BJ (cell line): ENCODE measurements at regions not wholly inside any gene's neighbourhood (a gene's known extent, or its start where the extent isn't known, plus 50 kb on each side); places are given as distances from the start of the nearest gene placed in this dataset.

Experiments
- CTCF ChIA-PET: fragments of 350-600 bp; formaldehyde crosslinking; extraction: SDS; loops from one replicate; lab custom pipeline; 2021; ENCODE audit warnings: antibody characterized with exemption, inconsistent platforms; lab: Yijun Ruan, JAX
- POLR2A ChIA-PET: fragments of 300-600 bp; sonication (Branson Sonifier 250); formaldehyde crosslinking; extraction: SDS; loops from one replicate; lab custom pipeline; 2021; ENCODE audit warnings: antibody characterized with exemption; lab: Charles Lee
- DNase-seq: peaks from one replicate; pipeline ENCODE4 v3.0.0-alpha.2; 2011; ENCODE audit warnings: low read depth
- H3K27me3 ChIP-seq: 2 replicates; pipeline ENCODE4 v1.6.0; 2011; ENCODE audit warnings: low read length; ENCODE audit not compliant: control insufficient read depth, insufficient read depth
- H3K36me3 ChIP-seq: 2 replicates; pipeline ENCODE4 v1.5.1; 2011; ENCODE audit warnings: low read length; ENCODE audit not compliant: control insufficient read depth, insufficient read depth
- H3K4me3 ChIP-seq: 2 replicates; pipeline ENCODE4 v1.5.1; 2011; ENCODE audit warnings: low read depth, mild to moderate bottlenecking, control low read depth, low read length
- TF ChIP-seq, protein P1 (sequence below): IDR thresholded peaks from 2 replicates; pipeline ENCODE4 v1.5.1; 2011; ENCODE audit warnings: low read depth, mild to moderate bottlenecking, control low read depth, inconsistent platforms, low read length, moderate library complexity; ENCODE audit not compliant: insufficient read depth

DNA sequence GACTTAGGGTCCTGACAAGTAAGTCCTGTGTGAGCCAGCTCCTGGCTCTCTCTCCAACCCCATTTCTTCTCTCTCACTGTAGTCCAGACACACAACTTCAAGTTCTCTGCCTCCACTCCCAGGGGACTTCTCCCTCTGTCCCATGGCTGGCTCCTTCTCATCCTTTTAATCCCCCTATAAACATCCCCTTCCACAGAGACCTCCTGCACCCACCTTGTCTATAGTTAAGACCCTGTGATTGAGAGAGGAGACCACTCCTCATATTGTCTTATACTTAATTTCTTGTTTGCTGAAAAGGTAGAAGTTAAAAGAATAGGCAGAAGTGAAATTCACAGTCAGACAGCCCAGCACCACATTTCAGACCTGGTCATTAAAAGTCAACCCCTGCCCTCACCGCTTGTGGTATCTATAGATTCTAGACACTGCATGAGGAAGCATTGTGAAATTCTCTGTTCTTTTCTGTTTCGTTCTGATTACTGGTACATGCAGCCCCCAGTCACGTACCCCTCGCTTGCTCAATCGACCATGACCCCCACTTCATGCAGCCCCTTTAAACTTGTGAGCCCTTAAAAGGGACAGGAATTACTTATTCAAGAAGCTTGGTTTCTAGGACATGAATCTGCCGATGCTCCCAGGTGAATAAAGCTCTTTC is 125.6 kb upstream of the FRMD4A start:
- ChIA-PET POLR2A (no interaction called here), CTCF (no interaction called here)
- no peak for DNase-seq
- TF ChIP-seq, protein P1, sequence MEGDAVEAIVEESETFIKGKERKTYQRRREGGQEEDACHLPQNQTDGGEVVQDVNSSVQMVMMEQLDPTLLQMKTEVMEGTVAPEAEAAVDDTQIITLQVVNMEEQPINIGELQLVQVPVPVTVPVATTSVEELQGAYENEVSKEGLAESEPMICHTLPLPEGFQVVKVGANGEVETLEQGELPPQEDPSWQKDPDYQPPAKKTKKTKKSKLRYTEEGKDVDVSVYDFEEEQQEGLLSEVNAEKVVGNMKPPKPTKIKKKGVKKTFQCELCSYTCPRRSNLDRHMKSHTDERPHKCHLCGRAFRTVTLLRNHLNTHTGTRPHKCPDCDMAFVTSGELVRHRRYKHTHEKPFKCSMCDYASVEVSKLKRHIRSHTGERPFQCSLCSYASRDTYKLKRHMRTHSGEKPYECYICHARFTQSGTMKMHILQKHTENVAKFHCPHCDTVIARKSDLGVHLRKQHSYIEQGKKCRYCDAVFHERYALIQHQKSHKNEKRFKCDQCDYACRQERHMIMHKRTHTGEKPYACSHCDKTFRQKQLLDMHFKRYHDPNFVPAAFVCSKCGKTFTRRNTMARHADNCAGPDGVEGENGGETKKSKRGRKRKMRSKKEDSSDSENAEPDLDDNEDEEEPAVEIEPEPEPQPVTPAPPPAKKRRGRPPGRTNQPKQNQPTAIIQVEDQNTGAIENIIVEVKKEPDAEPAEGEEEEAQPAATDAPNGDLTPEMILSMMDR = no peak
- Histone ChIP-seq H3K4me3 (no peak overlapping the region), H3K27me3 (peaks cover 3% of the 10 kb centered on the region), H3K36me3 (no peaks in the 10 kb centered on the region)

DNA sequence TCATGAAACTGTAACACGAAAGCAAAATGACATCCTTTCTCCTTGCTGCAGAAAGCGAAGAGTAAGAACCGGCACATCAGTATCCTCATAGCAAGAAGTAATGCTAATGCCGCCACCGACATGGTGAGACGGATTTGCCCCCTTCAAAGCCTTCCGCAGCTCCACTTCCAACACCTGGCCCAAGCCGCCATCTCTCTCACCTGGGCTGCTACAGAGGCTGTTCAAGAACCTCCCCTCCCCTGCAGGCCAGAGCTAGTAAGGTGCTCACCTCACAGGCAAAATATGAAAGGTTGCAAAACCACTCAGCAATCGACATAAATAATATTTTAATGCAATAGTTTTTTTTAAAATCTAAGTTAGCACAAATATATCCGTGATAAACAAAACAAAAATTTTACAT is 123.9 kb upstream of the FRMD4A start:
- no peak for DNase-seq
- TF ChIP-seq, protein P1 = no peak
- Histone ChIP-seq H3K36me3 (no peaks in the 10 kb centered on the region), H3K4me3 (no peak overlapping the region), H3K27me3 (peaks cover 3% of the 10 kb centered on the region)
- POLR2A ChIA-PET = no interaction called here
- CTCF ChIA-PET = no interaction called here

DNA sequence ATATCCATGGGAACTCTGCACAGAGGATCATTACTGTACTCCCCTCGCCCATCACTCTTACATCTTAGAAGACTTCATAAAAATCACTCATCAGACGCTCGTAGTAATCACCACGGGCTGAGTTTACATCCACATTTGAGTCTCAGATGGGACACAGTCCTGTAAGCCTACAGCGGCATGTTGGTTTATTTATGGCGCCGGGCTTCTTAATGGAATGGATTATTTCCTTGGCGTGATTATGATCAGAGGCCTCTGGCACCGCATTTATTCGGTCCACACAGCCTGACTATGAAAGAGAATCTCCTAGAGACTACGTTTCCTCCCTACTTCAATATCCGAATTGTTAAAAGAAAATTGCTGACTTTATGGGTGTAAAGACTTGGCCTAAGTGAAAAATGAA is 123.5 kb upstream of the FRMD4A start:
- DNase-seq = no peak
- TF ChIP-seq, protein P1 = no peak
- Histone ChIP-seq H3K4me3 (no peak overlapping the region), H3K27me3 (peaks cover 3% of the 10 kb centered on the region), H3K36me3 (no peaks in the 10 kb centered on the region)
- ChIA-PET POLR2A (interaction anchor here (0.6 kb wide), 1 partner anchor 28 kb away, joined by 14 read pairs; no protein-coding TSS in a partner anchor), CTCF (interaction anchor here (1.2 kb wide), 1 partner anchor 23 kb away, joined by 3 read pairs; no protein-coding TSS in a partner anchor)

DNA sequence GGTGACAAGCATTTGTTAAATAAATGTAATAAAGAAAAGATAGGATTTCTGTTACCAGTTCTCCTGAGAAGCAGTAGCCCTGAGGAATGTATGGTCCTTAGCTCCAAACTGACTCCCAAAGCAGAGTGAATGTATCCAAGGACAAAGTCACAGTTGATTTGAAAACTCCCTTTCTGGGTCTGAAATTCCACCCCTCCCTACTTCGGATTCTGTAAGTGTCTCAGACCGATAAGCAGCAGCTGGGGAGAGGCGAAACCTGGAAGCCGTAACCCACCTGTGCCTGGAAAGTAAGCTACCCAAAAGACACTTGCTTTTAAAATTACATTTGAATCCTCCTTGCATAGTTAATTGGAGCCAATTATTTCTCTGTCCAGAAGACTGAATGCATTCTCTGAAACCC is 122.9 kb upstream of the FRMD4A start:
- no peak overlapping the region for H3K4me3 ChIP-seq
- no peaks in the 10 kb centered on the region for H3K36me3 ChIP-seq
- peaks cover 3% of the 10 kb centered on the region for H3K27me3 ChIP-seq
- ChIA-PET POLR2A (interaction anchor here (0.6 kb wide), 1 partner anchor 28 kb away, joined by 14 read pairs; no protein-coding TSS in a partner anchor), CTCF (interaction anchor here (0.7 to 1.2 kb wide), 2 partner anchors 23 to 94 kb away, joined by 3 to 4 read pairs; no protein-coding TSS in a partner anchor)
- DNase-seq = no peak
- TF ChIP-seq, protein P1 = no peak

DNA sequence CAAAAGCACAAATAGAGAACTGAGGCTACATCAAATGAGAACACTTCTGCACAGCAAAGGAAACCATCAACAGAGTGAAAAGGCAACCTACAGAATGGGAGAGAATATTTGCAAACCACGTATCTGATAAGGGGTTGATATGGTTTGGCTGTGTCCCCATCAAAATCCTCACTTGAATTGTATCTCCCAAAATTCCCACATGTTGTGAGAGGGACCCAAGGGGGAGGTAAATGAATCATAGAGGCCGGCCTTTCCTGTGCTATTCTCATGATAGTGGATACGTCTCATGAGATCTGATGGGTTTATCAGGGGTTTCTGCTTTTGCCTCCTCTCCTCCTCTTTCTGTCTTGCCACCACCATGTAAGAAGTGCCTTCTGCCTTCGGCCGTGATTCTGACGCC is 120.6 kb upstream of the FRMD4A start:
- DNase-seq = no peak
- TF ChIP-seq, protein P1 = no peak
- Histone ChIP-seq H3K36me3 (no peaks in the 10 kb centered on the region), H3K27me3 (peaks cover 3% of the 10 kb centered on the region), H3K4me3 (no peak overlapping the region)
- POLR2A ChIA-PET = no interaction called here
- CTCF ChIA-PET = no interaction called here
